ENCODE measurements at regions not wholly inside any gene's neighbourhood (a gene's known extent, or its start where the extent isn't known, plus 50 kb on each side); places are given as distances from the start of the nearest gene placed in this dataset.

DNA sequence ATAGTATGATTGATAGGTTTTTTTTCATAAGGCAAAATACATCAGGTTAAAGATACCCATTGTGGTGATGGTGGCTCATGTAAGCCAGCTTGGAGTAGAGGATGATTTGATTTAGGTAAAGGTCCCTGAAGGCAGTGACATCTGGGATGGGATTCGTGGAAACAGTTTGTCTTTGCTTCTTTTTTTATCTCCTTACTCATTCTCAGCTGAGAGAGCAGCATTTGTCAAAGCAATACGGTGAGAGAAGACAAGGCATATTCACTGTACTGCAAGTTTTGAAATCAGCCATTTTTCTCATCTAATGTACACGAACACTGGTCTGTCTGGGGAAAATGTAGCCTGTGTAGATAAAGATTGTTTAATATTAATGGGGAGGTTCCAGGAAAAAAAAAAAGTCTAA, 749.1 kb downstream of the SQOR start:
- no peak for DNase-seq (ENCODE audit: low spot score in 2 of 2)
- no peaks in the 10 kb centered on the region for H3K36me3 ChIP-seq
- no peaks in the 10 kb centered on the region for H3K9me3 ChIP-seq
- TF ChIP-seq, protein P1, sequence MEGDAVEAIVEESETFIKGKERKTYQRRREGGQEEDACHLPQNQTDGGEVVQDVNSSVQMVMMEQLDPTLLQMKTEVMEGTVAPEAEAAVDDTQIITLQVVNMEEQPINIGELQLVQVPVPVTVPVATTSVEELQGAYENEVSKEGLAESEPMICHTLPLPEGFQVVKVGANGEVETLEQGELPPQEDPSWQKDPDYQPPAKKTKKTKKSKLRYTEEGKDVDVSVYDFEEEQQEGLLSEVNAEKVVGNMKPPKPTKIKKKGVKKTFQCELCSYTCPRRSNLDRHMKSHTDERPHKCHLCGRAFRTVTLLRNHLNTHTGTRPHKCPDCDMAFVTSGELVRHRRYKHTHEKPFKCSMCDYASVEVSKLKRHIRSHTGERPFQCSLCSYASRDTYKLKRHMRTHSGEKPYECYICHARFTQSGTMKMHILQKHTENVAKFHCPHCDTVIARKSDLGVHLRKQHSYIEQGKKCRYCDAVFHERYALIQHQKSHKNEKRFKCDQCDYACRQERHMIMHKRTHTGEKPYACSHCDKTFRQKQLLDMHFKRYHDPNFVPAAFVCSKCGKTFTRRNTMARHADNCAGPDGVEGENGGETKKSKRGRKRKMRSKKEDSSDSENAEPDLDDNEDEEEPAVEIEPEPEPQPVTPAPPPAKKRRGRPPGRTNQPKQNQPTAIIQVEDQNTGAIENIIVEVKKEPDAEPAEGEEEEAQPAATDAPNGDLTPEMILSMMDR (IDR thresholded peaks at IDR 0.05) = no peak
- H3K27me3 ChIP-seq = no peaks in the 10 kb centered on the region
- H3K27ac ChIP-seq = no peak overlapping the region
- H3K4me3 ChIP-seq = no peak overlapping the region
- intact Hi-C loops (cut with DNase I) = no loop called here
- H3K4me1 ChIP-seq = no peaks in the 10 kb centered on the region

DNA sequence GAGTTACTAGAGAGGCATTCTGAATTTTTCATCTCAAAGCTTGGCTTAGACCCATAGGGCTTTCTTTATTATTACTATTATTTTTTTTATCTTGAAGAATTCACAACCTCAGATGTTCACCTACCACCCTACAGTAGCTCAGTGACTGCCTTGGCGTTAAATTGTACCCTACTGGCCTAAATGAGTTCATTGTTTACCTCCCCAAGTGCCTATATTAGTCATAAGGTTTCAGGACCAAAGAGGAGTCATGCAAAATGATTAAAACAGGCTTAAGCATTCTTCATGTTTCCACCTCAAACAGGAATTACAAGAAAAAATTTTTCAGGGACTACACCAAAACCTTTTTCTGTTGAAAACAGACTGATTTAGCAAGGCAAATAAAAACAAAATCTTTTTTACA, 751.5 kb downstream of the SQOR start:
- peaks cover 0 to 9% of the 10 kb centered on the region in 2 donors for H3K9me3 ChIP-seq

DNA sequence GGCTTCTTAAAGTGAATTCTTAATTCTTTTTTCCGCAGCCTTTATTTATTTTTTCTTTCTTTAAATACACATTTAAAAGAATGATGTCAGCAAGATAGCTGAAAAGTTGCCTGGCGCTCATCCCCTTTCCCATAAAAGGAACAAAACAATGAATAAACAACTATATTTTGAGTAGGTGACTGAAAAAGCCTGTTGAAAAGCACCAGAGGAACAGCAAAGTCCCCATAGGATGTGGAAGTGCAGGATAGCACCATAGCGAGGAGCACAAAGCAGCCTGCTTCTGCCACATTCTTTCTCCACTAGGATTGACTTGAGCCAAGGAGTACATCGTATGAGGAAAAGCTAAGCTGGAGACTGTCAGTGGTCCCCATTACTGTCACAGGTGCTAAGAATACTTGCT, 754.9 kb downstream of the SQOR start:
- Histone ChIP-seq H3K27me3 (no peaks in the 10 kb centered on the region), H3K9me3 (peaks cover 0 to 10% of the 10 kb centered on the region in 2 donors), H3K27ac (no peak overlapping the region), H3K4me3 (no peak overlapping the region), H3K4me1 (no peaks in the 10 kb centered on the region), H3K36me3 (no peaks in the 10 kb centered on the region)
- no peak for DNase-seq (ENCODE audit: low spot score in 2 of 2)
- TF ChIP-seq, protein P1 (IDR thresholded peaks at IDR 0.05) = no peak
- intact Hi-C loops (cut with DNase I) = no loop called here

More for the DNA sequence above, 751.5 kb downstream of the SQOR start:
- DNase-seq (ENCODE audit: low spot score in 2 of 2) = no peak
- Histone ChIP-seq H3K4me1 (no peaks in the 10 kb centered on the region), H3K36me3 (no peaks in the 10 kb centered on the region), H3K27ac (no peak overlapping the region), H3K27me3 (no peaks in the 10 kb centered on the region), H3K4me3 (no peak overlapping the region)
- TF ChIP-seq, protein P1 (IDR thresholded peaks at IDR 0.05) = no peak
- intact Hi-C loops (cut with DNase I) = no loop called here

DNA sequence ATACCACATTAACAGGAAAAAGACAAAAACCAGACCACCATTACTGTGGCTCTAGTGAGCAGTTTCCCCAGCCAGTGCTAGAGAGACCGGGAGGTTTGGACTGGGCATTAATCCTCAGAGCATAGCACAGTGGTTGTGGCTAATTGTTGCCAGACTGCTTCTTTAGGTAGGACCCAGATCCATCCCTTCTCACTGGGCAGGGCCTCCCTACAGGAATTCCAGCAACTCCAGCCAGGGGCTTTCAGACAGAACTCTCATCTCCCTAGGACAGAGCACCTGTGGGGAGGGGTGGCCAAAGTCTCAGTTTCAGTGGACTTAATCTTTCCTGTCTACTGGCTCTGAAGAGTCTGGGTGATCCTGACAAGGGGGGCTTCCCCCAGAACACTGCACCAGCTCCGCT, 759.6 kb downstream of the SQOR start:
- Histone ChIP-seq H3K27ac (no peak overlapping the region), H3K4me1 (no peaks in the 10 kb centered on the region), H3K4me3 (no peak overlapping the region), H3K27me3 (no peaks in the 10 kb centered on the region), H3K9me3 (peaks cover 0 to 10% of the 10 kb centered on the region in 2 donors), H3K36me3 (no peaks in the 10 kb centered on the region)
- TF ChIP-seq, protein P1 (IDR thresholded peaks at IDR 0.05) = no peak
- intact Hi-C loops (cut with DNase I) = no loop called here
- no peak for DNase-seq (ENCODE audit: low spot score in 2 of 2)

DNA sequence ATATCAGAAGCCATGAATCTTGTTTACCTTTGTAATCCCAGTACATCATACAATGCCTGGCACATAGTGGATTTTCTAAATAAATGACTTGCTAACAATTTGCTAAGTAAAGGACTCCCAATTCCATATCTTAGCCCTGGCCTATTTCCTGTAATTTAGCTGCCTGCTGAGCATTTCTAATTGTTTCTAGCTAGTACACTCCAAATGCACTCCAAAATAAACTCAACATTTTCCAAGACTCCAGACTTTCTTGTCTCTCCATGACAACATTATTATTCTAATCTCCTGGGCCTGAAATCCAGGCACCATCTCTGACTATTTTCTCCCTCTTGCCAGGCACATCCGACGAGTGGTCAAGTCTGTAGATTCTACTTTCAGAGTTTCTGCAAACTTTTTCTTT, 773.5 kb downstream of the SQOR start:
- TF ChIP-seq, protein P1 (IDR thresholded peaks at IDR 0.05) = no peak
- DNase-seq (ENCODE audit: low spot score in 2 of 2) = no peak
- H3K36me3 ChIP-seq = no peaks in the 10 kb centered on the region
- intact Hi-C loops (cut with DNase I) = loop anchor here (5.0 kb wide), 1 partner anchor 36 kb away; no protein-coding TSS in a partner anchor
- H3K4me3 ChIP-seq = no peak overlapping the region
- H3K9me3 ChIP-seq = no peaks in the 10 kb centered on the region
- H3K27ac ChIP-seq = peak overlapping the region; percentile 53 to 73
- peaks cover 7 to 10% of the 10 kb centered on the region in 2 donors for H3K4me1 ChIP-seq
- no peaks in the 10 kb centered on the region for H3K27me3 ChIP-seq

DNA sequence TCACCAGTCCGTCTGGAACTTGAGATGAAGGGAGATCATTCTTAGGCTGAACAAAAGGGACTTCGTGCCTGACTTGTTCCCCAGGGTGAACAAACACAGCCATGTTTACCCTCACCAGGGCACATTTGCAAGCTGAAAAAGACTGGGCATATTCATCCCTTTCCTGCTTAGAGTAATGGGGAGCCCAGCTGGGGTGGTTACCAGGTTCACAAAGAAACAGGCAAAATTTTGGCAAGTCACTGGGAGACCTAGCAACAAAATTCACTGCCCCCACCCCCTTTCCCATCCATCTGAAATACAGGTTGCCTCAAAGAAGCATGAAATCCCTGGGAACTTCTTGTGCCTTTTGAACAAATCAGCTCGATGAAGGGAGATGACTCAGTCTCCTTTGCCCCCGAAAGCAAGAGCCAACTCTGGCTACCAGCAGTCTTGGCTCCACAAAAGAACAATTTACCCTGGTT, 775.0 kb downstream of the SQOR start:
- intact Hi-C loops (cut with DNase I) = loop anchor here (5.0 kb wide), 1 partner anchor 38 kb away; no protein-coding TSS in a partner anchor
- H3K36me3 ChIP-seq = no peaks in the 10 kb centered on the region
- H3K4me1 ChIP-seq = peaks cover 7 to 10% of the 10 kb centered on the region in 2 donors
- H3K9me3 ChIP-seq = no peaks in the 10 kb centered on the region
- no peak overlapping the region for H3K4me3 ChIP-seq
- TF ChIP-seq, protein P1 (IDR thresholded peaks at IDR 0.05) = no peak
- no peak for DNase-seq (ENCODE audit: low spot score in 2 of 2)
- no peaks in the 10 kb centered on the region for H3K27me3 ChIP-seq
- peak overlapping the region in 1 of 2 donors; percentile 73 for H3K27ac ChIP-seq
